ENCODE measurements at regions not wholly inside any gene's neighbourhood (a gene's known extent, or its start where the extent isn't known, plus 50 kb on each side); places are given as distances from the start of the nearest gene placed in this dataset.

GRCh38 chr6:90439586-90439985 is 142.9 kb upstream of the BACH2 start:
- DNase-seq (ENCODE audit: low spot score) = no peak
- in situ Hi-C loops (cut with MboI; ENCODE audit: low sequenced_read_pairs, unreplicated experiment) = no loop called here
- no peak for TF ChIP-seq CTCF (IDR thresholded peaks at IDR 0.05; ENCODE audit: borderline replicate concordance, control extremely low read depth, extremely low read depth, insufficient read depth, missing control alignments)

GRCh38 chr6:90436403-90436802 is 139.8 kb upstream of the BACH2 start:
- in situ Hi-C loops (cut with MboI; ENCODE audit: low sequenced_read_pairs, unreplicated experiment) = no loop called here
- TF ChIP-seq CTCF (IDR thresholded peaks at IDR 0.05; ENCODE audit: borderline replicate concordance, control extremely low read depth, extremely low read depth, insufficient read depth, missing control alignments) = no peak
- DNase-seq (ENCODE audit: low spot score) = no peak

GRCh38 chr6:90435207-90435899 is 138.7 kb upstream of the BACH2 start:
- in situ Hi-C loops (cut with MboI; ENCODE audit: low sequenced_read_pairs, unreplicated experiment) = no loop called here
- no peak for TF ChIP-seq CTCF (IDR thresholded peaks at IDR 0.05; ENCODE audit: borderline replicate concordance, control extremely low read depth, extremely low read depth, insufficient read depth, missing control alignments)
- no peak for DNase-seq (ENCODE audit: low spot score)

GRCh38 chr6:90434094-90434493 is 137.5 kb upstream of the BACH2 start:
- TF ChIP-seq CTCF (IDR thresholded peaks at IDR 0.05; ENCODE audit: borderline replicate concordance, control extremely low read depth, extremely low read depth, insufficient read depth, missing control alignments) = no peak
- no peak for DNase-seq (ENCODE audit: low spot score)
- in situ Hi-C loops (cut with MboI; ENCODE audit: low sequenced_read_pairs, unreplicated experiment) = no loop called here

GRCh38 chr6:90432937-90433336 is 136.3 kb upstream of the BACH2 start:
- no peak for TF ChIP-seq CTCF (IDR thresholded peaks at IDR 0.05; ENCODE audit: borderline replicate concordance, control extremely low read depth, extremely low read depth, insufficient read depth, missing control alignments)
- in situ Hi-C loops (cut with MboI; ENCODE audit: low sequenced_read_pairs, unreplicated experiment) = no loop called here
- DNase-seq (ENCODE audit: low spot score) = no peak

- in situ Hi-C loops (cut with MboI; ENCODE audit: low sequenced_read_pairs, unreplicated experiment) = no loop called here
- no peak for TF ChIP-seq CTCF (IDR thresholded peaks at IDR 0.05; ENCODE audit: borderline replicate concordance, control extremely low read depth, extremely low read depth, insufficient read depth, missing control alignments)
- no peak for DNase-seq (ENCODE audit: low spot score)
These were observed 135.6 kb upstream of the BACH2 start for GRCh38 chr6:90432041-90432775.
